Panc1 (cell line): ENCODE measurements at regions not wholly inside any gene's neighbourhood (a gene's known extent, or its start where the extent isn't known, plus 50 kb on each side); places are given as distances from the start of the nearest gene placed in this dataset.

Experiments
- ATAC-seq: fragments of 200-7000 bp; cut with Tn5 transposase; 2 replicates; pipeline ENCODE4 v1.9.1; 2020; ENCODE audit warnings: mild to moderate bottlenecking, moderate library complexity
- BruUV-seq: library from RNA; stranded (reverse); fragments of 400-500 nt; replicated peaks from 2 replicates; lab custom pipeline; 2021; lab: Mats Ljungman, UMichigan
- CTCF ChIA-PET: fragments of 300-600 bp; sonication (Branson Sonifier 250); formaldehyde crosslinking; loops from one replicate; lab custom pipeline; 2022; ENCODE audit warnings: antibody characterized with exemption; lab: Charles Lee
- POLR2A ChIA-PET: fragments of 300-600 bp; sonication (Branson Sonifier 250); formaldehyde crosslinking; loops from one replicate; lab custom pipeline; 2022; ENCODE audit warnings: antibody characterized with exemption; lab: Charles Lee
- DNase-seq: peaks from one replicate; pipeline ENCODE4 v3.0.0-alpha.2; 2010; ENCODE audit warnings: low read depth, low spot score
- H3K27ac ChIP-seq: 2 replicates; pipeline ENCODE4 v1.5.1; 2011; ENCODE audit warnings: mild to moderate bottlenecking, low read length, inconsistent platforms
- H3K27me3 ChIP-seq: fragments of 200-500 bp; sonication (Bioruptor generic); 2 replicates; pipeline ENCODE4 v1.6.0; 2014; ENCODE audit warnings: low read length, inconsistent platforms; ENCODE audit not compliant: control insufficient read depth, insufficient read depth
- H3K36me3 ChIP-seq: fragments of 200-500 bp; sonication (Bioruptor generic); 2 replicates; pipeline ENCODE4 v1.5.1; 2014; ENCODE audit warnings: inconsistent platforms, mild to moderate bottlenecking, low read length, moderate library complexity; ENCODE audit not compliant: control insufficient read depth, insufficient read depth
- H3K4me1 ChIP-seq: 2 replicates; pipeline ENCODE4 v1.5.1; 2011; ENCODE audit warnings: inconsistent platforms, mild to moderate bottlenecking, low read length, moderate library complexity; ENCODE audit not compliant: control insufficient read depth, insufficient read depth
- H3K4me3 ChIP-seq, 2 experiments: 2 replicates each; pipeline ENCODE4 v1.5.1; 2011 to 2012; ENCODE audit warnings: low read depth in 2 of 2, low read length in 2 of 2, mild to moderate bottlenecking in 2 of 2, inconsistent platforms in 1 of 2, moderate library complexity in 1 of 2
- H3K9me3 ChIP-seq: fragments of 200-500 bp; sonication (Bioruptor generic); 2 replicates; pipeline ENCODE4 v1.5.1; 2014; ENCODE audit warnings: low read depth, mild to moderate bottlenecking, inconsistent platforms, low read length, moderate library complexity; ENCODE audit not compliant: control insufficient read depth, insufficient read depth
- POLR2AphosphoS5 ChIP-seq: IDR thresholded peaks from 2 replicates; pipeline ENCODE4 v1.6.1; 2012; ENCODE audit warnings: mild to moderate bottlenecking, low read depth, low read length, moderate library complexity
- REST ChIP-seq, 2 experiments: IDR thresholded peaks; 2 replicates each; pipeline ENCODE4 v1.6.1; 2011 to 2012; ENCODE audit warnings: low read depth in 2 of 2, control low read depth in 1 of 2, low read length in 1 of 2, mild to moderate bottlenecking in 1 of 2, moderate library complexity in 1 of 2; ENCODE audit not compliant: insufficient read depth in 1 of 2
- SIN3A ChIP-seq: IDR thresholded peaks from 2 replicates; pipeline ENCODE4 v1.6.1; 2012; ENCODE audit warnings: low read depth, mild to moderate bottlenecking, low read length, moderate library complexity, borderline replicate concordance; ENCODE audit not compliant: insufficient read depth
- TCF7L2 ChIP-seq: IDR thresholded peaks from 2 replicates; pipeline ENCODE4 v1.6.1; 2011; ENCODE audit warnings: mild to moderate bottlenecking, low read depth, low read length, inconsistent platforms
- in situ Hi-C: cut with HindIII; loops from 2 replicates; pipeline ENCODE4 v1.10.0; 2016; ENCODE audit warnings: low sequenced_read_pairs, low pct_unique_long_range_greater_than_20kb
- intact Hi-C: fragments of 100-400 bp; cut with micrococcal nuclease; formaldehyde crosslinking; loops from one replicate; pipeline ENCODE4 v1.10.0; 2022; ENCODE audit not compliant: unreplicated experiment
- TF ChIP-seq, protein P1 (sequence below): fragments of 450-650 bp; IDR thresholded peaks from 2 replicates; pipeline ENCODE4 v1.5.1; 2017; ENCODE audit warnings: mild to moderate bottlenecking

DNA sequence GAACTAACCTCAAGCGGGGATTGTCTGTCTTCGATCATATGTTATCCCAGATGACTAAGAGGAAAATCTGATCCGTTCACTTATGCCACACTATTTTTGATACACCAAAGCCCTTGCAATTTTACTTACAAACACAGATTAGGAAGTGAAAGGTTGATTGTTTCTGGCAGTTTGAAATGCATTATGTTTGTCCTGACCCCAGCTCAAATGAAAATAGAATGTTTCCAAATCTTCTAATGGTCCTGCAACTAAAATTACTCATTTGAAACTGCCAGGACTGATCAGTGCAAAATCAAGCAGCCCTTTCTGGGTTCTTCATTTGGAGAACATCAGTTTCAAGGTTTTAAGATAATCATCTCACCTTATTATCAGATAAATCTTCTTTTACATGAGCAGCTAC, 696.7 kb upstream of the WWC1 start:
- Histone ChIP-seq H3K4me1 (no peaks in the 10 kb centered on the region), H3K27ac (no peak overlapping the region), H3K27me3 (no peaks in the 10 kb centered on the region), H3K36me3 (no peaks in the 10 kb centered on the region), H3K9me3 (no peaks in the 10 kb centered on the region), H3K4me3 (no peak overlapping the region)
- no peak for TF ChIP-seq REST (IDR thresholded peaks at IDR 0.05; ENCODE audit: insufficient read depth in 1 of 2, low read depth in 2 of 2, low read length in 1 of 2)
- TF ChIP-seq, protein P1, sequence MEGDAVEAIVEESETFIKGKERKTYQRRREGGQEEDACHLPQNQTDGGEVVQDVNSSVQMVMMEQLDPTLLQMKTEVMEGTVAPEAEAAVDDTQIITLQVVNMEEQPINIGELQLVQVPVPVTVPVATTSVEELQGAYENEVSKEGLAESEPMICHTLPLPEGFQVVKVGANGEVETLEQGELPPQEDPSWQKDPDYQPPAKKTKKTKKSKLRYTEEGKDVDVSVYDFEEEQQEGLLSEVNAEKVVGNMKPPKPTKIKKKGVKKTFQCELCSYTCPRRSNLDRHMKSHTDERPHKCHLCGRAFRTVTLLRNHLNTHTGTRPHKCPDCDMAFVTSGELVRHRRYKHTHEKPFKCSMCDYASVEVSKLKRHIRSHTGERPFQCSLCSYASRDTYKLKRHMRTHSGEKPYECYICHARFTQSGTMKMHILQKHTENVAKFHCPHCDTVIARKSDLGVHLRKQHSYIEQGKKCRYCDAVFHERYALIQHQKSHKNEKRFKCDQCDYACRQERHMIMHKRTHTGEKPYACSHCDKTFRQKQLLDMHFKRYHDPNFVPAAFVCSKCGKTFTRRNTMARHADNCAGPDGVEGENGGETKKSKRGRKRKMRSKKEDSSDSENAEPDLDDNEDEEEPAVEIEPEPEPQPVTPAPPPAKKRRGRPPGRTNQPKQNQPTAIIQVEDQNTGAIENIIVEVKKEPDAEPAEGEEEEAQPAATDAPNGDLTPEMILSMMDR = no peak
- no peak for TF ChIP-seq TCF7L2
- TF ChIP-seq POLR2AphosphoS5 = no peak
- no peak for TF ChIP-seq SIN3A
- no TSS peak for BruUV-seq
- intact Hi-C loops (no loop called here), in situ Hi-C loops (no loop called here)
- no peak for DNase-seq
- ChIA-PET POLR2A (no interaction called here), CTCF (no interaction called here)
- no peak for ATAC-seq

- no TSS peak for BruUV-seq
- H3K27me3 ChIP-seq = no peaks in the 10 kb centered on the region
- no peaks in the 10 kb centered on the region for H3K4me1 ChIP-seq
- DNase-seq = no peak
- no peak overlapping the region for H3K4me3 ChIP-seq
- CTCF ChIA-PET = no interaction called here
- no peak for TF ChIP-seq REST (IDR thresholded peaks at IDR 0.05; ENCODE audit: insufficient read depth in 1 of 2, low read depth in 2 of 2, low read length in 1 of 2)
- TF ChIP-seq POLR2AphosphoS5 = no peak
- no peak for TF ChIP-seq TCF7L2
- TF ChIP-seq SIN3A = no peak
- TF ChIP-seq, protein P1 = no peak
- intact Hi-C loops (no loop called here), in situ Hi-C loops (no loop called here)
- POLR2A ChIA-PET = no interaction called here
- no peak for ATAC-seq
- no peaks in the 10 kb centered on the region for H3K36me3 ChIP-seq
- H3K9me3 ChIP-seq = no peaks in the 10 kb centered on the region
- no peak overlapping the region for H3K27ac ChIP-seq
These were observed 696.2 kb upstream of the WWC1 start for GRCh38 chr5:167595196-167595595.
